Omental fat pad (tissue), 3 donors: ENCODE measurements at regions not wholly inside any gene's neighbourhood (a gene's known extent, or its start where the extent isn't known, plus 50 kb on each side); places are given as distances from the start of the nearest gene placed in this dataset.

Experiments used
- ATAC-seq: fragments of 150-250 bp; one replicate; pipeline ENCODE4 v1.9.1; 2016; ENCODE audit warnings: mild to moderate bottlenecking, moderate library complexity; ENCODE audit not compliant: low FRiP score
- DNase-seq: peaks from one replicate; pipeline ENCODE4 v3.0.0-alpha.2; 2019; ENCODE audit warnings: low spot score
- CTCF ChIP-seq, 3 donors: fragments of 450-650 bp; IDR thresholded peaks; one replicate each; pipeline ENCODE4 v1.5.1; 2016 to 2017; ENCODE audit warnings: antibody characterized with exemption in 3 of 3, mild to moderate bottlenecking in 3 of 3, moderate library complexity in 2 of 3

- no peak for TF ChIP-seq CTCF (IDR thresholded peaks at IDR 0.05)
- ATAC-seq (no peak), DNase-seq (no peak)
Observed at GRCh38 chr18:46319783-46320182, 215.6 kb downstream of the HAUS1 start.

- TF ChIP-seq CTCF (IDR thresholded peaks at IDR 0.05) = no peak
- no peak for DNase-seq
- no peak for ATAC-seq
Observed at GRCh38 chr18:46320297-46320696, 216.1 kb downstream of the HAUS1 start.

GRCh38 chr18:46320928-46321711 is 216.9 kb downstream of the HAUS1 start:
- no peak for DNase-seq
- TF ChIP-seq CTCF (IDR thresholded peaks at IDR 0.05) = no peak
- ATAC-seq = no peak

- ATAC-seq (no peak), DNase-seq (no peak)
- TF ChIP-seq CTCF (IDR thresholded peaks at IDR 0.05) = no peak
Observed at GRCh38 chr18:46321955-46322354, 217.8 kb downstream of the HAUS1 start.

GRCh38 chr18:46322411-46322891 is 218.3 kb downstream of the HAUS1 start:
- ATAC-seq (no peak), DNase-seq (no peak)

GRCh38 chr18:46322941-46323340 is 218.8 kb downstream of the HAUS1 start:
- TF ChIP-seq CTCF (IDR thresholded peaks at IDR 0.05) = no peak
- DNase-seq = no peak
- ATAC-seq = no peak

More at GRCh38 chr18:46322411-46322891, 218.3 kb downstream of the HAUS1 start:
- no peak for TF ChIP-seq CTCF (IDR thresholded peaks at IDR 0.05)
